ENCODE measurements at regions not wholly inside any gene's neighbourhood (a gene's known extent, or its start where the extent isn't known, plus 50 kb on each side); places are given as distances from the start of the nearest gene placed in this dataset.

- intact Hi-C loops (cut with micrococcal nuclease) (no loop called here), in situ Hi-C loops (cut with MboI; ENCODE audit: low sequenced_read_pairs) (no loop called here), dilution Hi-C loops (cut with HindIII; ENCODE audit: low sequenced_read_pairs, unreplicated experiment) (no loop called here)
- no peak overlapping the region for H2BK5ac ChIP-seq (ENCODE audit: low read depth, low read length, poor library complexity, severe bottlenecking)
- H4K8ac ChIP-seq (ENCODE audit: low read depth in 2 of 2, low read length in 2 of 2) = no peak overlapping the region
- H2BK120ac ChIP-seq (ENCODE audit: low read depth, low read length) = no peak overlapping the region
- H3K27ac ChIP-seq (ENCODE audit: insufficient read depth, low read length) = no peak overlapping the region
- H4K5ac ChIP-seq (ENCODE audit: low read depth, low read length) = no peak overlapping the region
- DNase-seq = no peak
- ChIA-PET POLR2A (ENCODE audit: unreplicated experiment) (no interaction called here), CTCF (no interaction called here)
- no peaks in the 10 kb centered on the region for H3K36me3 ChIP-seq (ENCODE audit: control insufficient read depth, insufficient read depth, low read length)
- H3K4me2 ChIP-seq (ENCODE audit: low read depth, low read length) = no peak overlapping the region
- no peaks in the 10 kb centered on the region for H3K4me1 ChIP-seq (ENCODE audit: control insufficient read depth, insufficient read depth, low read length)
- no peaks in the 10 kb centered on the region for H3K27me3 ChIP-seq (ENCODE audit: control insufficient read depth, insufficient read depth, low read length)
- H3K9me3 ChIP-seq (ENCODE audit: control insufficient read depth, insufficient read depth, low read length) = peaks cover 4% of the 10 kb centered on the region; the same call in 1 of the 2 replicates
- H2BK15ac ChIP-seq (ENCODE audit: low read depth, low read length) = no peak overlapping the region
- no peak overlapping the region for H2AK9ac ChIP-seq (replicated peaks; ENCODE audit: low read depth, low read length, poor library complexity)
- H3K23ac ChIP-seq (ENCODE audit: low read depth, low read length) = no peak overlapping the region
- H2AK5ac ChIP-seq (ENCODE audit: low read depth, low read length) = no peak overlapping the region
- H4K91ac ChIP-seq (ENCODE audit: insufficient read depth, low read depth, low read length) = no peak overlapping the region
- no peaks in the 10 kb centered on the region for H3K9me1 ChIP-seq (ENCODE audit: insufficient read depth, low read length)
- TF ChIP-seq RAD21 (IDR thresholded peaks at IDR 0.05; ENCODE audit: low read length) = no peak
- no peak for TF ChIP-seq BHLHE40 (IDR thresholded peaks at IDR 0.05; ENCODE audit: low read depth, low read length)
- no peak for TF ChIP-seq NFE2L2 (IDR thresholded peaks at IDR 0.05; ENCODE audit: low read depth, low read length)
- no peak for TF ChIP-seq CHD1 (IDR thresholded peaks at IDR 0.05; ENCODE audit: low read depth, low read length)
- TF ChIP-seq CTCF (conservative IDR thresholded peaks at IDR 0.05; ENCODE audit: low read depth, low read length) = no peak
- no peak for TF ChIP-seq MAZ (IDR thresholded peaks at IDR 0.05; ENCODE audit: borderline replicate concordance, low read depth, low read length)
- TF ChIP-seq RCOR1 (IDR thresholded peaks at IDR 0.05; ENCODE audit: insufficient replicate concordance, low read length) = no peak
- no peak for TF ChIP-seq SMC3 (IDR thresholded peaks at IDR 0.05; ENCODE audit: low read depth, low read length)
- TF ChIP-seq POLR2A (IDR thresholded peaks at IDR 0.05; ENCODE audit: low read depth, low read length) = no peak
- no peak for TF ChIP-seq MAFK (IDR thresholded peaks at IDR 0.05; ENCODE audit: low read depth, low read length)
- TF ChIP-seq MXI1 (IDR thresholded peaks at IDR 0.05; ENCODE audit: borderline replicate concordance, low read depth, low read length) = no peak
- TF ChIP-seq RFX5 (IDR thresholded peaks at IDR 0.05; ENCODE audit: low read depth, low read length) = no peak
- TF ChIP-seq FOS (IDR thresholded peaks at IDR 0.05; ENCODE audit: low read depth, low read length) = no peak
- TF ChIP-seq USF2 (IDR thresholded peaks at IDR 0.05; ENCODE audit: low read depth, low read length) = no peak
- no peak for TF ChIP-seq CEBPB (IDR thresholded peaks at IDR 0.05; ENCODE audit: low read depth, low read length)
- TF ChIP-seq ELK1 (IDR thresholded peaks at IDR 0.05; ENCODE audit: borderline replicate concordance, low read depth, low read length) = no peak
- H2AFZ ChIP-seq (replicated peaks; ENCODE audit: low read length, poor library complexity) = no peak overlapping the region
- no peak overlapping the region for H3K14ac ChIP-seq (replicated peaks; ENCODE audit: low read depth, low read length)
- no peak overlapping the region for H2BK20ac ChIP-seq (ENCODE audit: low read depth, low read length)
- no peak overlapping the region for H3K4me3 ChIP-seq (ENCODE audit: insufficient read depth, low read depth, low read length)
- no peak overlapping the region for H3K9ac ChIP-seq (ENCODE audit: low read depth, low read length)
- H3K18ac ChIP-seq (ENCODE audit: low read depth, low read length) = no peak overlapping the region
- no peak overlapping the region for H3K4ac ChIP-seq (ENCODE audit: low read depth, low read length)
- BruUV-seq (replicated peaks) = no TSS peak
- 38% methylated on average over 1 of the region's 1 CpG; no CpG with 5 or more reads in 1 of the 2 experiments for WGBS, 2 experiments (ENCODE audit: extremely low coverage in 2 of 2, insufficient read length in 1 of 2)
- no peak for ATAC-seq (ENCODE audit: low read depth)
- H4K20me1 ChIP-seq (ENCODE audit: insufficient read depth, low read length) = no peaks in the 10 kb centered on the region
- H3K79me1 ChIP-seq (ENCODE audit: low read depth in 1 of 2, low read length in 2 of 2) = no peaks in the 10 kb centered on the region
- no peak overlapping the region for H3K56ac ChIP-seq (ENCODE audit: extremely low read depth, insufficient read depth, low read length)
These were observed 785.0 kb upstream of the MIR17HG start for GRCh38 chr13:90562443-90562842.

Data from IMR-90 (cell line).